ENCODE measurements at regions not wholly inside any gene's neighbourhood (a gene's known extent, or its start where the extent isn't known, plus 50 kb on each side); places are given as distances from the start of the nearest gene placed in this dataset.

DNA sequence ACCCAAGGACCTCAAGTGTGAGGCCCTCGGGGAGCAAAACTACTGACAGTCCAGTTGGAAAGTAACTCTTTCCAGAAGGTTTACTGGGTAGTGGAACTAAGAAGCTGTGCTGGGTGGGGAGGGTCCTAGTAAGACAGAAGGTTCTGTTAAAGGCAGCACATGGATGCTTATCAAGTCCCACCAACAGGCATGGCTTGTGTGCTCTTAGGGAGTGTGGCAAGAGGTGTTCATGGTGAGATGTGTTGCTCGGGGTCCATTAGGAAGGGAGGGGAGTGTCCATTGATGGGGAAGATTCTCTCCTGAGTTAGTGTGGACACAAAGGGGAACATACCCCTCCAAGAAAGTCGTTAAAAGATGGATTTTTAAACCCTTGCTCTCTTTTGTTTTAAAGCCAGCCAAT lies 120.6 kb downstream of the LY86 start:
- TF ChIP-seq, protein P1, sequence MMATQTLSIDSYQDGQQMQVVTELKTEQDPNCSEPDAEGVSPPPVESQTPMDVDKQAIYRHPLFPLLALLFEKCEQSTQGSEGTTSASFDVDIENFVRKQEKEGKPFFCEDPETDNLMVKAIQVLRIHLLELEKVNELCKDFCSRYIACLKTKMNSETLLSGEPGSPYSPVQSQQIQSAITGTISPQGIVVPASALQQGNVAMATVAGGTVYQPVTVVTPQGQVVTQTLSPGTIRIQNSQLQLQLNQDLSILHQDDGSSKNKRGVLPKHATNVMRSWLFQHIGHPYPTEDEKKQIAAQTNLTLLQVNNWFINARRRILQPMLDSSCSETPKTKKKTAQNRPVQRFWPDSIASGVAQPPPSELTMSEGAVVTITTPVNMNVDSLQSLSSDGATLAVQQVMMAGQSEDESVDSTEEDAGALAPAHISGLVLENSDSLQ (IDR thresholded peaks at IDR 0.05), result no peak
- TF ChIP-seq HDGF (IDR thresholded peaks at IDR 0.05; ENCODE audit: borderline replicate concordance), result no peak
- no peak for TF ChIP-seq ARNT (IDR thresholded peaks at IDR 0.05)
- no peak for TF ChIP-seq LEF1 (IDR thresholded peaks at IDR 0.05; ENCODE audit: borderline replicate concordance)
- no peak for TF ChIP-seq SP1 (IDR thresholded peaks at IDR 0.05)
- no peak for TF ChIP-seq NFRKB (IDR thresholded peaks at IDR 0.05)
- TF ChIP-seq TARDBP (IDR thresholded peaks at IDR 0.05), result no peak
- TF ChIP-seq CTBP1 (IDR thresholded peaks at IDR 0.05; ENCODE audit: borderline replicate concordance), result no peak
- TF ChIP-seq L3MBTL2 (conservative IDR thresholded peaks at IDR 0.05), result no peak
- no peak for TF ChIP-seq ZNF384 (IDR thresholded peaks at IDR 0.05)
- TF ChIP-seq SUZ12 (IDR thresholded peaks at IDR 0.05), result no peak
- no peak for TF ChIP-seq FOXK2 (IDR thresholded peaks at IDR 0.05)
- no peak for TF ChIP-seq BHLHE40 (IDR thresholded peaks at IDR 0.05; ENCODE audit: borderline replicate concordance)
- TF ChIP-seq ELF4 (IDR thresholded peaks at IDR 0.05), result no peak
- TF ChIP-seq FOXM1 (IDR thresholded peaks at IDR 0.05; ENCODE audit: borderline replicate concordance), result no peak
- CTCF ChIA-PET, result interaction anchor here (0.7 to 1.3 kb wide), 2 partner anchors 12 to 166 kb away, joined by 3 to 5 read pairs; no protein-coding TSS in a partner anchor
- DNase-seq (ENCODE audit: extremely low spot score), result no peak
- POLR2A ChIA-PET, result no interaction called here

DNA sequence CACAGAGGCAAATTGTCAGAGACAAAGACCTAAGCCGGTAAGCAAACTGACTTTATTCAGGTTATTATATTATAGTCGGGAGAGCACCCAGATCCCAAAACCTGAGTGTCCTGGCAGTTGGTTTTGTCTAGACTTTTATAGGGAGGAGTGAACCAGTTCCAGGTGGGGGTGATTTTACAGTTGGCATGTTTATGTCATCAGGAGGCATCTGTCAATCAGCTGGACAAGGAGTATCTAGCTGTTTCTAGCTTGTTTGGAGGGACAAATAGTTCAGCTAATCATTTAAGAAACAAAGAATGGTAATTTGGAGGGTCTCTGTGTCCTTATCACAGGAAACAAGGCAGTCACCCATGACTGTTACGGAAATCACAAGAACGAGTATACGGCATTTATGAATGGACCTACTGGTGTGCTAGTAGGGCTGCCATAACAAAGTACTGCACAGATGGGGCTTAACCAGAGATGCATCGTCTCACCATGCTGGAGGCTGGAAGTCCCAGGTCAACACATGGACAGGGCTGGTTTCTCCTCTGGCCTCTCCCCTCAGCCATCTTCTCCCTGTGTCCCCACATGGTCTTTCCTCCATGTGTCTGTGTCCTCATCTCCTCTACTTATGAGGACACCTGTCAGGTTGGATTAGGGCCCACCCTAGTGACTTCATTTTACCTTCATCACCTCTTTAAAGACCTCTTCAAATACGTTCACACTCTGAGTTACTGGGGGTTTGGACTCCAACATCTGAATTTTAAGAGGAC lies 122.7 kb downstream of the LY86 start:
- DNase-seq (ENCODE audit: extremely low spot score), result no peak
- TF ChIP-seq CTBP1 (IDR thresholded peaks at IDR 0.05; ENCODE audit: borderline replicate concordance) (no peak), FOXK2 (IDR thresholded peaks at IDR 0.05) (no peak), ZNF384 (IDR thresholded peaks at IDR 0.05) (no peak), BHLHE40 (IDR thresholded peaks at IDR 0.05; ENCODE audit: borderline replicate concordance) (no peak), ELF4 (IDR thresholded peaks at IDR 0.05) (no peak), FOXM1 (IDR thresholded peaks at IDR 0.05; ENCODE audit: borderline replicate concordance) (no peak), L3MBTL2 (conservative IDR thresholded peaks at IDR 0.05) (no peak), SP1 (IDR thresholded peaks at IDR 0.05) (no peak), FOXA1 (IDR thresholded peaks at IDR 0.05) (no peak), TARDBP (IDR thresholded peaks at IDR 0.05) (no peak), LEF1 (IDR thresholded peaks at IDR 0.05; ENCODE audit: borderline replicate concordance) (no peak), HDGF (IDR thresholded peaks at IDR 0.05; ENCODE audit: borderline replicate concordance) (no peak), NFRKB (IDR thresholded peaks at IDR 0.05) (no peak)
- TF ChIP-seq, protein P1 (IDR thresholded peaks at IDR 0.05), result no peak
- ChIA-PET CTCF (interaction anchor here (1.0 to 1.3 kb wide), 2 partner anchors 10 to 15 kb away, joined by 3 to 4 read pairs; no protein-coding TSS in a partner anchor), POLR2A (no interaction called here)

DNA sequence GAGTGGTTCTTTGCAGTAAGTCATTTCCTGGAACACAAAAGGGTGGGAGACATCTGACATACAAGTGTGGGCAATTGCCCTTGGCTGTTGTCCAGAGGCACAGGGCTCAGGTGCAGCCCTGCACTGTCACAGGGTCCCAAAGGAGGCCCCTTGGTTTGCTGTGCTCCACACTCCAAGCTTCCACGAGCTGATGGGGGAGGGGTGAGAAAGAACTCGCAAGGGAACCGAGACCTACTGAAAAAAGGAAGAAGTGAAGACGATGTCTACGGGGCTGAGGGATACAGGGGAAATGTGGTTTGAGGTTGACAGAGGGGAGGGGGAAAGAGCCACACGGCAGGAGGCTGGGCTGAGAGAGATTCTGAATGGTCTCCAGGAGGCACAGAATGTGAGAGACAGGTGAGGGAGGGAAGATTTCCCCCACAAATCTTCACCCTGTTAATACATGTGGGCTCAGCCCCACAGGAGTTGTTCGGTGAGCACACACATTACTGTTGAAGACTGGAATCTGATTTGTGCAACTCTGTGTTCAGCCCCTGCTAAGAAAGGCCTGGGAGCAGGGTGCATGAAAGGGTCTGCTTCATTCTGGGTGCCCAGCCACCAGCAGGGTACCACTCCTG lies 123.4 kb downstream of the LY86 start:
- CTCF ChIA-PET, result interaction anchor here (2.8 kb wide), 1 partner anchor 15 kb away, joined by 15 read pairs; no protein-coding TSS in a partner anchor
- DNase-seq (ENCODE audit: extremely low spot score), result no peak
- POLR2A ChIA-PET, result no interaction called here
- TF ChIP-seq SUZ12 (IDR thresholded peaks at IDR 0.05) (no peak), HDGF (IDR thresholded peaks at IDR 0.05; ENCODE audit: borderline replicate concordance) (no peak), CTBP1 (IDR thresholded peaks at IDR 0.05; ENCODE audit: borderline replicate concordance) (no peak), NFRKB (IDR thresholded peaks at IDR 0.05) (no peak), ZNF384 (IDR thresholded peaks at IDR 0.05) (no peak), FOXK2 (IDR thresholded peaks at IDR 0.05) (no peak), FOXA1 (IDR thresholded peaks at IDR 0.05) (no peak), SP1 (IDR thresholded peaks at IDR 0.05) (no peak), FOXM1 (IDR thresholded peaks at IDR 0.05; ENCODE audit: borderline replicate concordance) (no peak), L3MBTL2 (conservative IDR thresholded peaks at IDR 0.05) (no peak), TARDBP (IDR thresholded peaks at IDR 0.05) (no peak), ELF4 (IDR thresholded peaks at IDR 0.05) (no peak), ARNT (IDR thresholded peaks at IDR 0.05) (no peak), LEF1 (IDR thresholded peaks at IDR 0.05; ENCODE audit: borderline replicate concordance) (no peak), BHLHE40 (IDR thresholded peaks at IDR 0.05; ENCODE audit: borderline replicate concordance) (no peak)
- TF ChIP-seq, protein P1 (IDR thresholded peaks at IDR 0.05), result no peak

DNA sequence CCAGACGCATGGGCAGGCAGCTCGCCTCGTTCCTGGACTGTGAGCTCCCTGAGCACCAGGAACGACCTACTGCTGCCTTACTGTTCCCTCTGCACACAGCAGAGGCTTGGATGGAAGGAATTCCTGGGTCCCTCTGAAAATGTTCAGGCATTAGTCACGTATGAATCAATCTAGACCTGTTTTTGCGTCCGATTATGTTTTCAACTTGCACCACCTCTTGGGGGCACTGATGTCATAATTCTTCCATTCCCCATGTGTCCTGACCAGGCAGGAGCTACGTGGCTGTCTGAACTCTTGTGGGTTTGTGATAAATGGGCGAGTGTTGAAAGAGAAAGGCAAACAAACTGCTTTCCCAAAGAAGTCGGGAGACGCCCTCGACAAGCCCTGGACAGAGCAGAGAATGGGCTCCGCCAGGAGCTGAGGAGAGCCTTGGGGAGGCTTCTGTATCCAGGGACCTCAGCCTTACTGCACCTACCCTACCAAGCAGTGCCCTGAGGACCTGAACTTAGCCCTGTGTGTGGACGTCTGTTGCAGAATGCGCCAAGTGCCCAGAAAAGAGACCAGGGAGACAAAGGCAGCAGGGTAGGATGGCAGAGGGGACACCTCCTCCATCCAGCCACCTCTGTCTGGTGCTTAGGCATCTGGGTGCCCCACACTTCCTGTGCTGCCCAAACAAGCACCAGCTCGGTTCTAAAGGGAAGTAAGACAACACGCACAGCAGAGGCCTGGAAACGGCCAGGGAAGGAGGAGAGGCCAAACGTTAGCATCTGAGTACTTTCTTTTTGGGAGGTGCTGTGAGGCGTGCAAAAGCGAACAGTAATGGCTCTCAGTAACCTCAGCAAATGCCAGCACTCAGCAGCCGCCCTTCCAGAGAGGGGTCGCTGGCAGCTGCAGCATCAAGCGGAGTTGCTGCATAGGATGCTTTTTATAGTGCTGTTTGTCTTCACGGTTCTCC lies 124.2 kb downstream of the LY86 start:
- CTCF ChIA-PET, result interaction anchor here (2.8 kb wide), 1 partner anchor 16 kb away, joined by 15 read pairs; no protein-coding TSS in a partner anchor
- TF ChIP-seq ZNF384 (IDR thresholded peaks at IDR 0.05) (no peak), FOXA1 (IDR thresholded peaks at IDR 0.05) (no peak), CTBP1 (IDR thresholded peaks at IDR 0.05; ENCODE audit: borderline replicate concordance) (no peak), ELF4 (IDR thresholded peaks at IDR 0.05) (no peak)
- POLR2A ChIA-PET, result no interaction called here
- DNase-seq (ENCODE audit: extremely low spot score), result no peak

DNA sequence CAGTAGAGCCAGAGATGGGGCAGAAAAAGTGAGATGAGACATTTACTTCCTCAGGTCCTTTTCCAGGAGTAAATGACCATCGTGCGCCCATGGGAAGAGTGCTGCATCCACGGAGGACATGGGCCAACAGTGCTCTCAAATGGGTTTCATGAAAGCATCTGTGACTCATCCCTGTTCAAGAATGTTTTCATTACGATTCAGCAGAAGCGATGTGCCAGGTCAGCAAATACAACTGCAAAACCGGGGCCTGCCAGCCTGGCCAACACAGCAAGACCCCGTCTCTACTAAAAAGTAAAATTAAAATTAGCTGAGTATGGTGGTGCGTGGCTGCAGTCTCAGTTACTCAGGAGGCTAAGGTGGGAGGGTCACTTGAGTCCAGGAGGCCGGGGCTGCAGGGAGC lies 125.1 kb downstream of the LY86 start:
- TF ChIP-seq ELF4 (IDR thresholded peaks at IDR 0.05) (no peak), BHLHE40 (IDR thresholded peaks at IDR 0.05; ENCODE audit: borderline replicate concordance) (no peak), TARDBP (IDR thresholded peaks at IDR 0.05) (no peak), ARNT (IDR thresholded peaks at IDR 0.05) (no peak), HDGF (IDR thresholded peaks at IDR 0.05; ENCODE audit: borderline replicate concordance) (no peak), SP1 (IDR thresholded peaks at IDR 0.05) (no peak), NFRKB (IDR thresholded peaks at IDR 0.05) (no peak), FOXK2 (IDR thresholded peaks at IDR 0.05) (no peak), CTBP1 (IDR thresholded peaks at IDR 0.05; ENCODE audit: borderline replicate concordance) (no peak), FOXM1 (IDR thresholded peaks at IDR 0.05; ENCODE audit: borderline replicate concordance) (no peak)
- TF ChIP-seq, protein P1 (IDR thresholded peaks at IDR 0.05), result no peak
- ChIA-PET CTCF (interaction anchor here (0.7 to 2.8 kb wide), 2 partner anchors 17 to 103 kb away, joined by 3 to 15 read pairs; no protein-coding TSS in a partner anchor), POLR2A (no interaction called here)
- DNase-seq (ENCODE audit: extremely low spot score), result no peak

Measured in HEK293T (cell line).